ENCODE measurements at regions not wholly inside any gene's neighbourhood (a gene's known extent, or its start where the extent isn't known, plus 50 kb on each side); places are given as distances from the start of the nearest gene placed in this dataset.

DNA sequence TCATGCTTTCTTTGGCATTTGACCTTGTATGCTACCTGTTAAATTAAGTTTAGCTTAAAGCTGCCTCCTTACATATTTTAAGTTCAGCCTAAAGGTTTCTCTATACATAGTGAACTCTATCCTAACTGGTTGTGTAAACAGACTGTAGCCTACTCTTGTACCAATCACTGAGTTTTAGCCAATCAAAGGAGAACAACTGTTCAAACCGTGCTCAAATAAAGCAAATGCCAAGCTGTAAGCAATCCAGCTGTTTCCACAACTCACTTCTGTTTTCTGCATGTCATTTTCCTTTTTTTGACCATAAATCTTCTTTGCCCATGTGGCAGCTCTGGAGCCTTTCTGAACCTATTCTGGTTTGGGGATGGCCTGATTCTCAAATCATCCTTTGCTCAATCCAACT, 1603.8 kb upstream of the ACVR2A start:
- WGBS (ENCODE audit: insufficient coverage), result 43% methylated on average over 1 of the region's 1 CpG
- H3K79me2 ChIP-seq (ENCODE audit: control insufficient read depth, insufficient read depth, low read length), result no peaks in the 10 kb centered on the region
- H3K27ac ChIP-seq (ENCODE audit: low read length in 2 of 2), result no peak overlapping the region
- no peaks in the 10 kb centered on the region for H3K4me1 ChIP-seq (ENCODE audit: control insufficient read depth in 2 of 2, insufficient read depth in 2 of 2, low read length in 2 of 2)
- no peaks in the 10 kb centered on the region for H3K9me3 Mint-ChIP-seq (ENCODE audit: insufficient read depth)
- TF ChIP-seq, protein P1, sequence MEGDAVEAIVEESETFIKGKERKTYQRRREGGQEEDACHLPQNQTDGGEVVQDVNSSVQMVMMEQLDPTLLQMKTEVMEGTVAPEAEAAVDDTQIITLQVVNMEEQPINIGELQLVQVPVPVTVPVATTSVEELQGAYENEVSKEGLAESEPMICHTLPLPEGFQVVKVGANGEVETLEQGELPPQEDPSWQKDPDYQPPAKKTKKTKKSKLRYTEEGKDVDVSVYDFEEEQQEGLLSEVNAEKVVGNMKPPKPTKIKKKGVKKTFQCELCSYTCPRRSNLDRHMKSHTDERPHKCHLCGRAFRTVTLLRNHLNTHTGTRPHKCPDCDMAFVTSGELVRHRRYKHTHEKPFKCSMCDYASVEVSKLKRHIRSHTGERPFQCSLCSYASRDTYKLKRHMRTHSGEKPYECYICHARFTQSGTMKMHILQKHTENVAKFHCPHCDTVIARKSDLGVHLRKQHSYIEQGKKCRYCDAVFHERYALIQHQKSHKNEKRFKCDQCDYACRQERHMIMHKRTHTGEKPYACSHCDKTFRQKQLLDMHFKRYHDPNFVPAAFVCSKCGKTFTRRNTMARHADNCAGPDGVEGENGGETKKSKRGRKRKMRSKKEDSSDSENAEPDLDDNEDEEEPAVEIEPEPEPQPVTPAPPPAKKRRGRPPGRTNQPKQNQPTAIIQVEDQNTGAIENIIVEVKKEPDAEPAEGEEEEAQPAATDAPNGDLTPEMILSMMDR (IDR thresholded peaks at IDR 0.05), result no peak
- TF ChIP-seq EZH2 (IDR thresholded peaks at IDR 0.05; ENCODE audit: borderline replicate concordance, insufficient read depth, low read depth, low read length, poor library complexity, severe bottlenecking), result no peak
- ATAC-seq (ENCODE audit: low read depth) (no peak), DNase-seq (no peak)
- no peaks in the 10 kb centered on the region for H3K27me3 Mint-ChIP-seq
- H3K9ac ChIP-seq (ENCODE audit: low read length), result no peak overlapping the region
- H3K36me3 ChIP-seq (replicated peaks in 1 of 2; ENCODE audit: control extremely low read depth in 1 of 2, control insufficient read depth in 1 of 2, extremely low read depth in 1 of 2, insufficient read depth in 2 of 2, low read length in 1 of 2), result no peaks in the 10 kb centered on the region
- no peak overlapping the region for H3K27ac Mint-ChIP-seq
- POLR2A ChIA-PET, result no interaction called here
- no peaks in the 10 kb centered on the region for H3K9me3 ChIP-seq (ENCODE audit: control extremely low read depth in 1 of 3, control insufficient read depth in 2 of 3, insufficient read depth in 1 of 3, low read length in 2 of 3)
- H3K4me3 ChIP-seq (ENCODE audit: control extremely low read depth in 1 of 5, extremely low read depth in 1 of 5, insufficient read depth in 1 of 5, low read depth in 2 of 5, low read length in 4 of 5), result no peak overlapping the region
- H4K20me1 ChIP-seq (ENCODE audit: control insufficient read depth, insufficient read depth, low read length, poor library complexity, severe bottlenecking), result no peaks in the 10 kb centered on the region
- no peaks in the 10 kb centered on the region for H3K4me1 Mint-ChIP-seq
- no peak overlapping the region for H3K4me2 ChIP-seq (replicated peaks; ENCODE audit: low read depth, low read length, poor library complexity, severe bottlenecking)
- H3K4me3 Mint-ChIP-seq, result no peak overlapping the region
- H3K27me3 ChIP-seq (replicated peaks in 1 of 4; ENCODE audit: control extremely low read depth in 1 of 4, control insufficient read depth in 3 of 4, insufficient read depth in 4 of 4, low read length in 3 of 4), result no peaks in the 10 kb centered on the region
- H2AFZ ChIP-seq (ENCODE audit: insufficient read depth, low read depth, low read length, poor library complexity, severe bottlenecking), result no peak overlapping the region
- CTCF ChIA-PET, result no interaction called here
- intact Hi-C loops (cut with micrococcal nuclease), result no loop called here

DNA sequence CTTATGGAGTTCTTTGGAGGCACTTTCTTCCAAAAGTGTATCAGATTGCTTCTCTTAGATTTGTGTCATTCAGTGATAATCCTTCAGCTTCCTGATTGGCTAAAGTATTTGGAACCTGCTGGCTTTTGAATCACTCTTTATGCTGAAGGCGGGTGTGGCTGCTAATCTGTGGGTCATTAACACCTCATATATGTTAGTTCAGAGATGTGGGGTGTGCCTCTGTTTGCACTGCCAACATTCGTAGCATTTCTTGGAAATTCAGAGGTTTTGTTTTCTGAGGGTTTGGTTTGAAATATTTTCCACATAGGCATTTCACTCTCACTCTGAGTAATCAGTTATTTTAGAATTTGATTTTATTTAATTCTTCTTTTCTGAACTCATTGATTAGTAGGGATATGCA, 1604.4 kb upstream of the ACVR2A start:
- Histone ChIP-seq H2AFZ (ENCODE audit: insufficient read depth, low read depth, low read length, poor library complexity, severe bottlenecking) (no peak overlapping the region), H3K4me1 (ENCODE audit: control insufficient read depth in 2 of 2, insufficient read depth in 2 of 2, low read length in 2 of 2) (no peaks in the 10 kb centered on the region), H3K27me3 (replicated peaks in 1 of 4; ENCODE audit: control extremely low read depth in 1 of 4, control insufficient read depth in 3 of 4, insufficient read depth in 4 of 4, low read length in 3 of 4) (no peaks in the 10 kb centered on the region), H3K9me3 (ENCODE audit: control extremely low read depth in 1 of 3, control insufficient read depth in 2 of 3, insufficient read depth in 1 of 3, low read length in 2 of 3) (no peaks in the 10 kb centered on the region), H3K4me2 (replicated peaks; ENCODE audit: low read depth, low read length, poor library complexity, severe bottlenecking) (no peak overlapping the region), H3K4me3 (ENCODE audit: control extremely low read depth in 1 of 5, extremely low read depth in 1 of 5, insufficient read depth in 1 of 5, low read depth in 2 of 5, low read length in 4 of 5) (no peak overlapping the region), H3K9ac (ENCODE audit: low read length) (no peak overlapping the region), H3K36me3 (replicated peaks in 1 of 2; ENCODE audit: control extremely low read depth in 1 of 2, control insufficient read depth in 1 of 2, extremely low read depth in 1 of 2, insufficient read depth in 2 of 2, low read length in 1 of 2) (no peaks in the 10 kb centered on the region), H3K27ac (ENCODE audit: low read length in 2 of 2) (no peak overlapping the region), H3K79me2 (ENCODE audit: control insufficient read depth, insufficient read depth, low read length) (no peaks in the 10 kb centered on the region), H4K20me1 (ENCODE audit: control insufficient read depth, insufficient read depth, low read length, poor library complexity, severe bottlenecking) (no peaks in the 10 kb centered on the region)
- ChIA-PET CTCF (no interaction called here), POLR2A (no interaction called here)
- ATAC-seq (ENCODE audit: low read depth) (no peak), DNase-seq (no peak)
- intact Hi-C loops (cut with micrococcal nuclease), result no loop called here
- Mint-ChIP-seq H3K9me3 (ENCODE audit: insufficient read depth) (no peaks in the 10 kb centered on the region), H3K4me3 (no peak overlapping the region), H3K27me3 (no peaks in the 10 kb centered on the region), H3K4me1 (no peaks in the 10 kb centered on the region), H3K27ac (no peak overlapping the region)
- TF ChIP-seq, protein P1 (IDR thresholded peaks at IDR 0.05), result no peak
- no peak for TF ChIP-seq EZH2 (IDR thresholded peaks at IDR 0.05; ENCODE audit: borderline replicate concordance, insufficient read depth, low read depth, low read length, poor library complexity, severe bottlenecking)
- WGBS (ENCODE audit: insufficient coverage), result no CpG with 5 or more reads among the region's 2 CpGs
